ENCODE measurements at regions not wholly inside any gene's neighbourhood (a gene's known extent, or its start where the extent isn't known, plus 50 kb on each side); places are given as distances from the start of the nearest gene placed in this dataset.

- TF ChIP-seq, protein P1, sequence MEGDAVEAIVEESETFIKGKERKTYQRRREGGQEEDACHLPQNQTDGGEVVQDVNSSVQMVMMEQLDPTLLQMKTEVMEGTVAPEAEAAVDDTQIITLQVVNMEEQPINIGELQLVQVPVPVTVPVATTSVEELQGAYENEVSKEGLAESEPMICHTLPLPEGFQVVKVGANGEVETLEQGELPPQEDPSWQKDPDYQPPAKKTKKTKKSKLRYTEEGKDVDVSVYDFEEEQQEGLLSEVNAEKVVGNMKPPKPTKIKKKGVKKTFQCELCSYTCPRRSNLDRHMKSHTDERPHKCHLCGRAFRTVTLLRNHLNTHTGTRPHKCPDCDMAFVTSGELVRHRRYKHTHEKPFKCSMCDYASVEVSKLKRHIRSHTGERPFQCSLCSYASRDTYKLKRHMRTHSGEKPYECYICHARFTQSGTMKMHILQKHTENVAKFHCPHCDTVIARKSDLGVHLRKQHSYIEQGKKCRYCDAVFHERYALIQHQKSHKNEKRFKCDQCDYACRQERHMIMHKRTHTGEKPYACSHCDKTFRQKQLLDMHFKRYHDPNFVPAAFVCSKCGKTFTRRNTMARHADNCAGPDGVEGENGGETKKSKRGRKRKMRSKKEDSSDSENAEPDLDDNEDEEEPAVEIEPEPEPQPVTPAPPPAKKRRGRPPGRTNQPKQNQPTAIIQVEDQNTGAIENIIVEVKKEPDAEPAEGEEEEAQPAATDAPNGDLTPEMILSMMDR (IDR thresholded peaks at IDR 0.05): no peak
- no peak for TF ChIP-seq POLR2A (IDR thresholded peaks at IDR 0.05)
Measured at GRCh38 chr9:118583414-118583813, 785.8 kb downstream of the BRINP1 start.
